Left colon (tissue), 2 donors: ENCODE measurements at regions not wholly inside any gene's neighbourhood (a gene's known extent, or its start where the extent isn't known, plus 50 kb on each side); places are given as distances from the start of the nearest gene placed in this dataset.

Experiments used
- ATAC-seq: fragments of 200-7000 bp; cut with Tn5 transposase; one replicate; pipeline ENCODE4 v1.9.1; 2020; ENCODE audit warnings: mild to moderate bottlenecking, moderate library complexity
- DNase-seq, 2 donors: peaks; one replicate each; pipeline ENCODE4 v3.0.0-alpha.2; 2020
- intact Hi-C, 2 donors: fragments of 100-400 bp; cut with DNase I in 1 of 2; cut with micrococcal nuclease in 1 of 2; formaldehyde crosslinking; loops; one replicate each; pipeline versions ENCODE4 v1.11.2 to v1.14.0; 2022; cut with DNase I, micrococcal nuclease
- donor health status: DM: no; HTN: no; CAD: no.
- donor health status: DM: yes; HTN: yes; CAD: no.

- no peak for DNase-seq
- intact Hi-C loops: no loop called here
- ATAC-seq: no peak
Measured at GRCh38 chr4:144899393-144899792, 198.6 kb downstream of the ANAPC10 start.

GRCh38 chr4:144901141-144901540, 196.9 kb downstream of the ANAPC10 start:
- ATAC-seq (no peak), DNase-seq (no peak)
- intact Hi-C loops: no loop called here

- intact Hi-C loops: no loop called here
Measured at GRCh38 chr4:144902614-144903013, 195.4 kb downstream of the ANAPC10 start.

GRCh38 chr4:144903953-144904711, 193.9 kb downstream of the ANAPC10 start:
- DNase-seq (no peak), ATAC-seq (no peak)
- intact Hi-C loops: no loop called here

More at GRCh38 chr4:144902614-144903013, 195.4 kb downstream of the ANAPC10 start:
- DNase-seq (no peak), ATAC-seq (no peak)

GRCh38 chr4:144905286-144905685, 192.7 kb downstream of the ANAPC10 start:
- DNase-seq (no peak), ATAC-seq (no peak)
- intact Hi-C loops: no loop called here

GRCh38 chr4:144906181-144906925, 191.6 kb downstream of the ANAPC10 start:
- ATAC-seq (no peak), DNase-seq (no peak)
- intact Hi-C loops: no loop called here

GRCh38 chr4:144910723-144911122, 187.3 kb downstream of the ANAPC10 start:
- no peak for ATAC-seq
- DNase-seq: no peak
- intact Hi-C loops: no loop called here
